Activated CD4-positive, alpha-beta T cell treated with anti-CD3 and anti-CD28 coated beads, Interleukin-2, Interleukin-4, amounts not matched to agents 100 ng/mL and 50 ng/mL, durations not matched to agents 16 hours and 8 hours (primary cell): ENCODE measurements at regions not wholly inside any gene's neighbourhood (a gene's known extent, or its start where the extent isn't known, plus 50 kb on each side); places are given as distances from the start of the nearest gene placed in this dataset.
"Not testable (repeated sequence)": the region's sequence is repeated elsewhere in the genome, so short reads cannot be mapped to it uniquely, and the experiment has no call there.

Source experiments
- DNase-seq: peaks from one replicate; pipeline ENCODE4 v3.0.0-alpha.2; 2020; ENCODE audit warnings: low spot score

GRCh38 chr10:36448760-36449691 is 676.4 kb upstream of the ANKRD30A start:
- DNase-seq, result no peak

- no peak for DNase-seq
These were observed 678.5 kb upstream of the ANKRD30A start for GRCh38 chr10:36446881-36447280.

GRCh38 chr10:36443233-36443632 is 682.2 kb upstream of the ANKRD30A start:
- DNase-seq, result no peak

- no peak for DNase-seq
These were observed 683.8 kb upstream of the ANKRD30A start for GRCh38 chr10:36441557-36441956.

GRCh38 chr10:36440539-36440938 is 684.9 kb upstream of the ANKRD30A start:
- DNase-seq, result no peak

GRCh38 chr10:36437367-36437766 is 688.0 kb upstream of the ANKRD30A start:
- no peak for DNase-seq

- DNase-seq, result no peak
These were observed 696.9 kb upstream of the ANKRD30A start for GRCh38 chr10:36428507-36428906.

GRCh38 chr10:36425131-36425797 is 700.1 kb upstream of the ANKRD30A start:
- no peak for DNase-seq

GRCh38 chr10:36424502-36424901 is 700.9 kb upstream of the ANKRD30A start:
- no peak for DNase-seq

GRCh38 chr10:36423821-36424248 is 701.6 kb upstream of the ANKRD30A start:
- no peak for DNase-seq

GRCh38 chr10:36421992-36422391 is 703.4 kb upstream of the ANKRD30A start:
- DNase-seq, result no peak

- no peak for DNase-seq
These were observed 708.9 kb upstream of the ANKRD30A start for GRCh38 chr10:36416513-36416912.

GRCh38 chr10:36412942-36413341 is 712.5 kb upstream of the ANKRD30A start:
- no peak for DNase-seq

- DNase-seq, result not testable (repeated sequence)
These were observed 725.2 kb upstream of the ANKRD30A start for GRCh38 chr10:36400238-36400637.

GRCh38 chr10:36393801-36394200 is 731.6 kb upstream of the ANKRD30A start:
- DNase-seq, result no peak

GRCh38 chr10:36391405-36391804 is 734.0 kb upstream of the ANKRD30A start:
- no peak for DNase-seq

- no peak for DNase-seq
These were observed 735.2 kb upstream of the ANKRD30A start for GRCh38 chr10:36390221-36390620.

GRCh38 chr10:36388166-36388565 is 737.2 kb upstream of the ANKRD30A start:
- DNase-seq, result no peak

- no peak for DNase-seq
These were observed 739.7 kb upstream of the ANKRD30A start for GRCh38 chr10:36385693-36386092.

- DNase-seq, result no peak
These were observed 741.3 kb upstream of the FZD8 start for GRCh38 chr10:36383349-36383748.

- no peak for DNase-seq
These were observed 739.7 kb upstream of the FZD8 start for GRCh38 chr10:36381748-36382147.

- no peak for DNase-seq
These were observed 738.4 kb upstream of the FZD8 start for GRCh38 chr10:36380538-36380937.

GRCh38 chr10:36375107-36375506 is 733.0 kb upstream of the FZD8 start:
- DNase-seq, result no peak
